DMS153 (cell line): ENCODE measurements at regions not wholly inside any gene's neighbourhood (a gene's known extent, or its start where the extent isn't known, plus 50 kb on each side); places are given as distances from the start of the nearest gene placed in this dataset.
"Not testable (repeated sequence)": the region's sequence is repeated elsewhere in the genome, so short reads cannot be mapped to it uniquely, and the experiment has no call there.

ENCODE experiments used
- DNase-seq: peaks from one replicate; lab custom pipeline; 2025; lab: John Stamatoyannopoulos, UW

GRCh38 chrX:1012678-1013300 lies 199.7 kb downstream of the CRLF2 start:
- no peak for DNase-seq

- no peak for DNase-seq
Observed at GRCh38 chrX:1011691-1012283, 200.7 kb downstream of the CRLF2 start.

- no peak for DNase-seq
Observed at GRCh38 chrX:1009771-1010170, 202.7 kb downstream of the CRLF2 start.

DNA sequence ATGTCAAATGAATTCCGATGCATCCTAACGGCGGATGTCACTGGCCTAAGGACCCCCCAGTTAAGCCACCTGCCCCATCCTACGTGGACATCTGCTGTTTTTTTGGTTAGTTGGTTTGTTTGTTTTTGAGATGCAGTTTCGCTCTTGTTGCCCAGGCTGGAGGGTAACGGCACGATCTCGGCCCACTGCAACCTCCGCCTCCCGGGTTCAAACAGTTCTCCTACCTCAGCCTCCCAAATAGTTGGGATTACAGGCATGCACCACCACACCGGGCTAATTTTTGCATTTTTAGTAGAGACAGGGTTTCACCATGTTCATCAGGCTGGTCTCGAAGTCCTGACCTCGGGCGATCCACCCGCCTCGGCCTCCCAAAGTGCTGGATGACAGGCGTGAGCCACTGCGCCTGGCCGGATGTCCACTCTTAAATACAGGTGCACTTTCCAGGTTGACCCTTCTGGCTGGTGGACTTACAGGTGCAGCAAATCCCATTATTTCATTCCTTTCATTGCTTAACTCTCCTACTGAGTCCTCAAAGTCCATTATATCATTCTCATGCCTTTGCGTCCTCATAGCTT lies 206.2 kb downstream of the CRLF2 start:
- no peak for DNase-seq

GRCh38 chrX:1002611-1003010 lies 209.8 kb downstream of the CRLF2 start:
- DNase-seq, result no peak

DNA sequence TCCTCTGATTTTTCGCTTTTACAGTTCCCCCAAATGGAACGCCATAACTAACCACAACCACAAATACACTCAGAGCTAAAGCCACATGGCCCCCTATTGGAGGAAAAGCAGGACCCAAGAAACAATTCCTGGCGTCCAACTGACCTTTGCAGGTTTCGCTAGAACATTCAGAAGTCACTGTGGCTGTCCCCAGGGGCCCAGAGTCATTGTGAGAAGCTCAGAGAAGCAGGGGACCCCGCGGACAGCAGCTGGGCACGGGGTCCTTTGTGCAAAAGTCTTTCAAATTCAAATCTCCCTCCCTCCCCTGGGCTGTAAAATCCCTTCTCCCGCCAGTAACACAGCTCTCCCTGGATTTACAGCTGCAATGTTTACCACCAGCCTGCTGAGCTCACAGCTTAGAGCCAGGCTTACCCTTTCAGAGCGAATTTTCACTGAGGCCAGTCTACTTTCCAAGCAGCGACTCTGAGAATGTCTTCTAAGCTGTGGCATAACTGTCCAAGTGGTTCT lies 214.8 kb downstream of the CRLF2 start:
- DNase-seq, result no peak

DNA sequence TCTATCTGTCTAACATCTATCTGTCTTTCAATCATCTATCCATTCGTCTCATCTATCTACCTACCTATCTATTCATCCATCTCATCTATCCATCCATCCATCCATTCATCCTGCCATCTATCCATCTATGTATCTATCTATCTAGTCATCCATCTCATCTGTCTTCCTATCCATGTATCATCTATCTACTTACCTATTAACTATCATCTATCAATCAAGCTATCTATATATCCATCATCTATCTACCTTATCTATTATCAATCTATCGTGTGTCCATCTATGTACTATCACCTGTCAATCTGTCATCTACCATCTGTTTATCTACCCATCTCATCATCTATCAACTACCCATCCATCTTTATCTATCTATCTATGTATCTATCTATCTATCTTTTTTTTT lies 217.7 kb downstream of the CRLF2 start:
- DNase-seq, result no peak

GRCh38 chrX:989959-990510 lies 222.4 kb downstream of the CRLF2 start:
- DNase-seq, result no peak

GRCh38 chrX:988530-988929 lies 223.9 kb downstream of the CRLF2 start:
- DNase-seq, result not testable (repeated sequence)

DNA sequence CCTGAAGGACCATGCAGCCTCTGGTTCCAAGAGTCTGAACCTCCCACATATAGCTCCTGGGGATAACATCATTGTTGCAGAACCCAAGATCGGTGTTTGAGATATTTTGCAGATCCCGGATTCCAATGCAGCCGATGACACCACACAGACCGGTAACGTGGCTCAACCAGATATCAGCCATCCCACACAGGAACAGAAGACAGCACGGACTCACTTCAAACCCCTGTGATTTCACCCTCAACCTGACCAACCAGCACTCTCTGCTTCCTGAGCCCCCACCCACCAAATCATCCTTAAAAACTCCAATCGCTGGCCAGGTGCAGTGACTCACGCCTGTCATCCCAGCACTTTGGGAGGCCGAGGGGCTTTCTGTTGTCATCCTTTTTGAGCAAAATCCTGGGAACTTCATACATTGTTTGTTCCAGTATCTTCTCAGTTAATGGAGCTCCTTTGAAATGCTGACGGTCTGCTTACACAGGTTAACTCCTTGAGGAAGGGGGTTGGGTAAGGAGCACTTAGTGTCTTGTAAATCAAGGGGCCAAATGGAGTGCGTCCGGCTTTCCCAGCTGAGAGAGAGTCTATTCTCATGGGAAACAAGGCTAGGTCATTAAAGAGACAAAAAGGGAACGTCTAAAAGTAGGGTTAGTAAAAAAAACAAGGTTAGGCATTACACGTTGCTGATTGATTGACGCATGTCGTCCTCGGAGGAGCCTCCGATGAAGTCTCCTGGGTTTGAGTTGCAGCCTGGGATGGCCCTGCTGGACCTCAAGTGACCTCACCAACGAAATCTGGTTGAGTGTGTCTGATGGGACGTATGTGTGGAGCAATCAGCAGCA lies 230.4 kb downstream of the CRLF2 start:
- no peak for DNase-seq

GRCh38 chrX:980587-981235 lies 231.7 kb downstream of the CRLF2 start:
- DNase-seq, result no peak

- not testable (repeated sequence) for DNase-seq
Observed at GRCh38 chrX:979127-979526, 233.3 kb downstream of the CRLF2 start.

- DNase-seq, result no peak
Observed at GRCh38 chrX:973010-973632, 239.3 kb downstream of the CRLF2 start.

DNA sequence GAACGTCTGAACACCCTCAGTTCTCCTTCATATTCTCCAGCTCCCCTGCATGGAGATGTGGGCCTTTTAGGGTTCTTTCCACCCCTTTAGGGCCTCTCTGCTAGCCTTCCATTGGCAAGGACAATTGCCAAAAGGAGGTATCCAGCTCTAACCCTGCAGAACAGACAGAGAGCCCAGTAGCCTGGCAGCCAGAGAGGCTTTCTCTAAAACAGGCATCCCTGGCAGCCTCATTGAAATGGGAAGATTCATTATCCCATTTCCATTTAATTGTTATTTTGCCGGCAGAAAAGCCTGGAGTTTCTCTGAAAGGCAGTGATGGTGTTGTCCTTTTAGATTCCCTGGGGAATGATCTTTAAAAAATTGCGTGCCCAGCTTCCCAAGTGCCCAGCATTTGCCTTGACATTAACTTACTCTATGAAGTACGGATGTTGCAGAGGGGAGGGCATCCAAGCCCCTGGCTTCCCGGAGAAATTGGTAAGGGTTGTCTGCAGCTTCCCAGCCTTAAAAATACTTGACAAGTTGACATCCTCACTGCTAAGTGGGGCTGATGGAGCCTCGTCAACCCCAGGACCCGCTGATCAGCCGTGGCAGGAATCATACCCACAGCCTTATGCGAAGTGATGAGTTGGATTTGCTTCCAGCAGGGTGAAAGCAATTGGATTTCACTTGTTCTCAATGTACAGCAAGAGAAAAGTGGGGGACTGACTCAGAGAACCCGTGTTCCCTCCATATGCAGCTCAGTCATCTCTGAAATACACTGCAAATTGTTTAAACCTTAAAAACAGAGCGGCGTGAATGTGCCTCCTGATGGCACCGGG lies 244.1 kb downstream of the CRLF2 start:
- DNase-seq, result no peak

GRCh38 chrX:966396-967070 lies 245.9 kb downstream of the CRLF2 start:
- no peak for DNase-seq

GRCh38 chrX:964831-965416 lies 247.5 kb downstream of the CRLF2 start:
- no peak for DNase-seq

GRCh38 chrX:960821-961220 lies 251.6 kb downstream of the CRLF2 start:
- no peak for DNase-seq

DNA sequence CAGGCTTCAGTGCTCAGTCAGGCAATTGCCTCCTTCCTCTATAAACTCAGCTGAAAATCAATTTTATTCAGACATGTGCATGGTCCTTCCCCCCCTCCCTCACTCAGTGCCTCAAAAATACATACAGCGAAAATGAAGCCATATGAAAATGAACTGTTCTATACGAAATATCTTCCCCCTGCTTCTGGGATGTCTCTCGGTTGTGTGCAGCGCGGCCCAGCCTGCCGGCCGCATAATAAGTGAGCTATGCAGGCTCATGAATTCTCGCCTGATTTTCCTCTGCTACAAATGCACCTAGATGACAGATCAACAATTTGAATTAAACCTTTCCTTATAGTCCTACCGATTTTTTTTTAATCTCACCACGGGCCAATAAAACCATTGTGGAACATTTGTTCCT lies 252.9 kb downstream of the CRLF2 start:
- DNase-seq, result no peak

DNA sequence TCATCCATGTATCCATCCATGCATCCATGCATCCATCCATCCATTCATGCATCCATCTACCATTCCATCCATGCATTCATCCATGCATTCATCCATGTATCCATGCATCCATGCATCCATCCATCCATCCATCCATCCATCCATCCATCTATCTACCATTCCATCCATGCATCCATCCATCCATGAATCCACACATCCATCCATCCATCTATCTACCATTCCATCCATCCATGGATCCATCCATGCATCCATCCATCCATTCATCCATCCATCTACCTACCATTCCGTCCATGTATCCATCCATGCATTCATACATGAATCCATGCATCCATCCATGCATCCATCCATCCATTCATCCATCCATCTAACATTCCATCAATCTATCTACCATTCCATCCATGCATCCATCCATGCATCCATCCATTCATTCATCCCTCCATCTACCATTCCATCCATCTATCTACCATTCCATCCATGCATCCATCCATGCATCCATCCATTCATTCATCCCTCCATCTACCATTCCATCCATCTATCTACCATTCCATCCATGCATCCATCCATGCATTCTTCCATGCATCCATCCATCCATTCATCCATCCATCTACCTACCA lies 257.2 kb downstream of the CRLF2 start:
- DNase-seq, result not testable (repeated sequence)
